ENCODE measurements at regions not wholly inside any gene's neighbourhood (a gene's known extent, or its start where the extent isn't known, plus 50 kb on each side); places are given as distances from the start of the nearest gene placed in this dataset.

GRCh38 chr1:157403203-157403602 is 149.1 kb downstream of the FCRL5 start:
- no peaks in the 10 kb centered on the region for H3K36me3 ChIP-seq
- 47 to 49% (median 47%) methylated on average over 6 of the region's 6 CpGs for WGBS, 3 donors
- no peaks in the 10 kb centered on the region for H3K27me3 ChIP-seq
- no peak overlapping the region for H3K4me3 ChIP-seq
- no peak for DNase-seq
- intact Hi-C loops (cut with DNase I), result no loop called here
- no peak overlapping the region for H3K27ac ChIP-seq
- no peaks in the 10 kb centered on the region for H3K9me3 ChIP-seq
- TF ChIP-seq EP300 (IDR thresholded peaks at IDR 0.05) (no peak), CTCF (IDR thresholded peaks at IDR 0.05) (no peak), POLR2A (IDR thresholded peaks at IDR 0.05) (no peak)
- H3K4me1 ChIP-seq (ENCODE audit: insufficient read depth), result no peaks in the 10 kb centered on the region

- 38 to 41% (median 40%) methylated on average over 6 of the region's 6 CpGs for WGBS, 3 donors
- no peaks in the 10 kb centered on the region for H3K27me3 ChIP-seq
- TF ChIP-seq EP300 (IDR thresholded peaks at IDR 0.05) (no peak), CTCF (IDR thresholded peaks at IDR 0.05) (no peak), POLR2A (IDR thresholded peaks at IDR 0.05) (no peak)
- H3K36me3 ChIP-seq, result no peaks in the 10 kb centered on the region
- H3K4me3 ChIP-seq, result no peak overlapping the region
- H3K27ac ChIP-seq, result no peak overlapping the region
- intact Hi-C loops (cut with DNase I), result no loop called here
- DNase-seq, result no peak
- H3K4me1 ChIP-seq (ENCODE audit: insufficient read depth), result no peaks in the 10 kb centered on the region
- H3K9me3 ChIP-seq, result no peaks in the 10 kb centered on the region
Measured at GRCh38 chr1:157400766-157401165, 151.5 kb downstream of the FCRL5 start.

- 14 to 28% (median 16%) methylated on average over 1 of the region's 1 CpG for WGBS, 3 donors
Measured at GRCh38 chr1:157399984-157400382, 152.3 kb downstream of the FCRL5 start.

GRCh38 chr1:157399343-157399983 is 152.9 kb downstream of the FCRL5 start:
- Histone ChIP-seq H3K9me3 (no peaks in the 10 kb centered on the region), H3K4me1 (ENCODE audit: insufficient read depth) (no peaks in the 10 kb centered on the region), H3K27me3 (no peaks in the 10 kb centered on the region), H3K36me3 (no peaks in the 10 kb centered on the region), H3K27ac (no peak overlapping the region), H3K4me3 (no peak overlapping the region)
- no peak for DNase-seq
- TF ChIP-seq POLR2A (IDR thresholded peaks at IDR 0.05) (no peak), CTCF (IDR thresholded peaks at IDR 0.05) (no peak), EP300 (IDR thresholded peaks at IDR 0.05) (no peak)
- 57 to 81% (median 72%) methylated on average over 3 of the region's 3 CpGs for WGBS, 3 donors
- intact Hi-C loops (cut with DNase I), result no loop called here

More at GRCh38 chr1:157399984-157400382, 152.3 kb downstream of the FCRL5 start:
- Histone ChIP-seq H3K27me3 (no peaks in the 10 kb centered on the region), H3K9me3 (no peaks in the 10 kb centered on the region), H3K27ac (no peak overlapping the region), H3K4me3 (no peak overlapping the region), H3K4me1 (ENCODE audit: insufficient read depth) (no peaks in the 10 kb centered on the region), H3K36me3 (no peaks in the 10 kb centered on the region)
- intact Hi-C loops (cut with DNase I), result no loop called here
- TF ChIP-seq POLR2A (IDR thresholded peaks at IDR 0.05) (no peak), EP300 (IDR thresholded peaks at IDR 0.05) (no peak)
- no peak for DNase-seq

GRCh38 chr1:157390651-157391050 is 161.7 kb downstream of the FCRL5 start:
- no peak for DNase-seq
- Histone ChIP-seq H3K27ac (no peak overlapping the region), H3K9me3 (no peaks in the 10 kb centered on the region), H3K4me1 (ENCODE audit: insufficient read depth) (no peaks in the 10 kb centered on the region), H3K4me3 (no peak overlapping the region), H3K27me3 (no peaks in the 10 kb centered on the region), H3K36me3 (no peaks in the 10 kb centered on the region)
- intact Hi-C loops (cut with DNase I), result no loop called here
- 18 to 38% (median 35%) methylated on average over 6 of the region's 6 CpGs for WGBS, 3 donors
- TF ChIP-seq CTCF (IDR thresholded peaks at IDR 0.05) (no peak), EP300 (IDR thresholded peaks at IDR 0.05) (no peak), POLR2A (IDR thresholded peaks at IDR 0.05) (no peak)
